ENCODE measurements at regions not wholly inside any gene's neighbourhood (a gene's known extent, or its start where the extent isn't known, plus 50 kb on each side); places are given as distances from the start of the nearest gene placed in this dataset.
"Not testable (repeated sequence)": the region's sequence is repeated elsewhere in the genome, so short reads cannot be mapped to it uniquely, and the experiment has no call there.

GRCh38 chrX:109880629-109881028 is 122.3 kb upstream of the TMEM164 start:
- no peak for DNase-seq

DNA sequence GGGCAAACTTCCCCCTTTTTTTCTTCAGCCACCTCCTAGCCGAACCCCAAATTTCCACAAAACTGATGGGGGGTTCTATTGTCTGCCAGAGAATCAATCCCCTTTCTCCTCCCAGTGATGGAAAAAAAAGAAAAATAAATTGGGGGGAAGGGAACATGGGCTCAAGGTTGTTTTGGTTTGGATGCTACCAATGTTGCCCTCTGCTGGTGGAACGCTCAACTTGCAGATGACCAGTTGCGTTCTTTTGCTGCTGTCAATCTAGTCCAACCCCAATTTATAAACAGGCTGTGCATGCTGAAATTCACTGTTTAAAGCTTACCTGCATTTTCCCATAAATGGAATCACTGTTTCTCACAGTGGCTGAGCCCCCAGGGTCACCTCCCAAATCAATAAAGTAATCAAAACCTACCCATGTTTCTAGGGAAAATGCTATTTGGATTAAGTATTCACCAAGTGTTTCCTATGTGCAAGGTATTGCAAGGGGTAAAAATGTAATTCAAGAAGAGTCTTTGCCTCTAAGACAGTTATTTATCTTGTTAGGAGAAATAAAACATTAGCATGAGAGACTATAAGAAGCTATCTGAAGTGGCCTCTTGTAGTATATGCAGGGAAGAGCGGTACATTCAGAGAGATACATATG is 116.7 kb upstream of the TMEM164 start:
- no peak for DNase-seq

DNA sequence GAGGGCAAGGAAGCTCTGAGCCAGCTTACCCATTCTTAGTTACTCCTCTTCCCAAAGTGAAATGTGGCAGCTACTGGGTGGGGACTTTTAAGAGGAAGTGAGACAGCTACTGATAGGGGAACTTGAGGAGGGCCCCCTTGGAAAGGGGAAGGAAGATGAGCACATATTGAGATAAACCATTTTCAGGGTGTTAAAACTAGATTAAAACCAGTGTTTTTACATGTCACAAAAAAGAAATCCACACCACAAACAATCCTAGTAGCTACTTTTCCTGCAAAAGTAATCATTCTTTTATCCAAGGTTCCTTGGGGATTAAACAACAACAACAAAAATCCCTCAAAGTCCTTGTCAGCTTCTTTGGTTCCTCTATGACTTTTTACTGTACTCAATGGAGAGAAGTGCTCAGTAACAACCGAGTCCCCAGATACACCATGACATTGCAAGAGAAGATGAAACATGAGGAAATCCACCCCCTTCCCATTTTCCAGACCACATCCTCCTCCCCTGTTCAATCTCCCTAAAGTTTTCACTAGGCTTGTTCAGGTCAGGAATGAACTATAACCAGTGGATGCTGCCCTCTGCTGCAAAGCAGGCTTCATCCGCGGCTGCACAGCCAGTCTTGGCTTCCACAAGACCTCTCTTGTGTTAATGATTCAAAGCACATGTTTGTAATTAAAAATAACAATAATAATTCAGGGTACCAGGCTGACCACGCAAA is 113.5 kb upstream of the TMEM164 start:
- peak in 1 of 2 donors; percentile 14 for DNase-seq

DNA sequence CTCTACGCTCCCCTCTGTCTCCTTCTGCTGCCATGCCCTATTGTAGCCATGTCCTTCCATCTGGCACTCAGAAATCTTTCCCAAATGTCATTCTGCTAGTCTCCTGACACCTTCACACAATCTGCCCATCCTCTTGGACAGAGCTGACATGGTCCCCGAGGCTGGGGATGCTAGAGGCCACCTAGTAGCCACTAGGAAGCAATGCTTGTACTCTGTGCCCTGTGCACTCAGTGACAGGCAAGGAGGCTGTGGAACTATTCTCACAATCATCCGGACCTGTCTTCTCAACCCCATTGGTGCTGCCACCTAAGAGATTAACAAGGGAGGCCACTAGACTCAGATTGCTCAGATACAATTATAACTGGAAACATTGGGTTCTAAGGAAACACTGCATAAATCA is 112.6 kb upstream of the TMEM164 start:
- DNase-seq = no peak

GRCh38 chrX:109890910-109891502 is 111.9 kb upstream of the TMEM164 start:
- peak; percentile 3 to 6 for DNase-seq

DNA sequence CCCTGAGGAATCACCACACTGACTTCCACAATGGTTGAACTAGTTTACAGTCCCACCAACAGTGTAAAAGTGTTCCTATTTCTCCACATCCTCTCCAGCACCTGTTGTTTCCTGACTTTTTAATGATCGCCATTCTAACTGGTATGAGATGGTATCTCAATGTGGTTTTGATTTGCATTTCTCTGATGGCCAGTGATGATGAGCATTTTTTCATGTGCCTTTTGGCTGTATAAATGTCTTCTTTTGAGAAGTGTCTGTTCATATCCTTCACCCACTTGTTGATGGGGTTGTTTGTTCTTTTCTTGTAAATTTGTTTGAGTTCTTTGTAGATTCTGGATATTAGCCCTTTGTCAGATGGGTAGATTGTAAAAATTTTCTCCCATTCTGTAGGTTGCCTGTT is 106.9 kb upstream of the TMEM164 start:
- DNase-seq = not testable (repeated sequence)

- no peak for DNase-seq
These were observed 100.2 kb upstream of the TMEM164 start for GRCh38 chrX:109902665-109903064.

GRCh38 chrX:109911046-109911445 is 91.9 kb upstream of the TMEM164 start:
- DNase-seq = no peak

DNA sequence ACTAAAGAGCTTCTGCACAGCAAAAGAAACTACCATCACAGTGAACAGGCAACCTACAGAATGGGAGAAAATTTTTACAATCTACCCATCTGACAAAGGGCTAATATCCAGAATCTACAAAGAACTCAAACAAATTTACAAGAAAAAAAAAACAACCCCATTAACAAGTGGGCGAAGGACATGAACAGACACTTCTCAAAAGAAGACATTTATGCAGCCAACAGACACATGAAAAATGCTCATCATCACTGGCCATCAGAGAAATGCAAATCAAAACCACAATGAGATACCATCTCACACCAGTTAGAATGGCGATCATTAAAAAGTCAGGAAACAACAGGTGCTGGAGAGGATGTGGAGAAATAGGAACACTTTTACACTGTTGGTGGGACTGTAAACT is 89.9 kb upstream of the TMEM164 start:
- not testable (repeated sequence) for DNase-seq

GRCh38 chrX:109914114-109914849 is 88.6 kb upstream of the TMEM164 start:
- no peak for DNase-seq

DNA sequence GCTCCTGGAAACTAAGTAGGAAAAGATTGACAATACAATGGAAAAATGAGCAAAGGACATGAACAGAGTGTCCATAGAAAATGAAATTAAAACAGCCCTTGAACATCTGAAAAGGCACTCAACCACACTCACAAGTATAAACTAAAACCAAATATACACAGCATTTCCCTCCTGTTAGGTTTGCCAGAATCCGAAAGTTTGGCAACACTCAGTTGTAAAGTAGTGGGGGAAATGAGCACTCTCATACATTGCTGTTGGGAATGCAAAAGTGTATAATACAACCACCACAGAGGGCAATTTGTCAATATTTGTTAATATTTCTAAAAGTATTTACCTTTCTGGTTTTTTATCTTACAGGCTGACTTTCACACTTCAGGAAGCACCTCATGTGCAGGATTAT is 84.2 kb upstream of the TMEM164 start:
- no peak for DNase-seq

- no peak for DNase-seq
These were observed 82.6 kb upstream of the TMEM164 start for GRCh38 chrX:109920325-109920724.

DNA sequence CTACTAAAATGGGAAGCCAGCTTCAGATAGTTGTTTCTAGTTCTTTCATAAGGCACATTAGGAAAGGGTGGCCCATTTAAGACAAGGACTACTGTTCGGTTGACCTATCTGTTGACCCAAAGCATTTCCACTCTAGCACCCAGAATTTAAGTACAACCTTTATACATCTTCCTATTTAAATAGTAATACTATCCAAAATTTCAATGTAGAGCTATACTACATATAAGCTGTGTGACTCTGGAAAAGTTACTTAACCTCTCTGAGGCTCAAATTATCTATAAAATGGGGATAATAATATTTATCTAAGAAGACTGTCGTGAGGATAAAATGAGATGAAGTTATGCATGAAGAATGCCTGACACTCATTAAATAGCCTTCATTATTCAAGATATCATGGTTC is 82.0 kb upstream of the TMEM164 start:
- no peak for DNase-seq

DNA sequence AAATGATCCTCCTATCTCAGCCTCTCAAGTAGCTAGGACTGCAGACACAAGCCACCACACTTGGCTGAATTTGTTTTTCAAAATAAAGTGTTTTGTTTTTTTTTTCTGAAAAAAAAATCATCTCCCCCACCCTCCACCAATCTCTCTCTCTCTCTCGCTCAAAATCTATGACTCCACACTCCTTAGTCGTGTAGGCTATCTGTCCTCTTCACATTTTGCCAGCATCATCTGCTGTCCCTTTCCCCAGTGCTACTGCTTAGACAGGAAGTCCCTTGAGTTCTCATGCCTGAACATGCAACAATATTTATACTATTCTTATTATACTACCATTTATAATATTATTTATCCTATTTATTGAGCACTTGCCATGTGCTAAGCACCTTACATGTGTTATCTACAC is 80.7 kb upstream of the TMEM164 start:
- no peak for DNase-seq

DNA sequence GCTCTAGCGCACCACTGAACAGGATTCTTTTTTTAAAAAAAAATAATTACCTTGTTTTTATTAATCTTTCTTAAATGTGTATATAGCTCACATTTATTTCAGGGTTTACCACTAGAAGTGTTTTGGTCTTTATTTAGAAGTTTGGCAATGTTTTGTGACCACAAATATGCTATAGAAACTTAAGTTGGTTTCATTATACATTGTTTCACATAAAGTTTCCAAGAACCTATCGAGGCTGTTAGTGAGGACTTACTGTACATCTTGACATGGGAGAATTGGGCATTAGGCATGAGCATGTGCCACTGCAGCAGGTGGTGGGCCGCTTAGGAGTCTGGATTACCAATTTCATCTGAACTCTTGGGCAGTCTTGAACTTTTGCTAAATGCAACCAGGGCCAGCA is 77.9 kb upstream of the TMEM164 start:
- DNase-seq = not testable (repeated sequence)

GRCh38 chrX:109925656-109926055 is 77.3 kb upstream of the TMEM164 start:
- DNase-seq = no peak

- no peak for DNase-seq
These were observed 76.8 kb upstream of the TMEM164 start for GRCh38 chrX:109926118-109926517.

DNA sequence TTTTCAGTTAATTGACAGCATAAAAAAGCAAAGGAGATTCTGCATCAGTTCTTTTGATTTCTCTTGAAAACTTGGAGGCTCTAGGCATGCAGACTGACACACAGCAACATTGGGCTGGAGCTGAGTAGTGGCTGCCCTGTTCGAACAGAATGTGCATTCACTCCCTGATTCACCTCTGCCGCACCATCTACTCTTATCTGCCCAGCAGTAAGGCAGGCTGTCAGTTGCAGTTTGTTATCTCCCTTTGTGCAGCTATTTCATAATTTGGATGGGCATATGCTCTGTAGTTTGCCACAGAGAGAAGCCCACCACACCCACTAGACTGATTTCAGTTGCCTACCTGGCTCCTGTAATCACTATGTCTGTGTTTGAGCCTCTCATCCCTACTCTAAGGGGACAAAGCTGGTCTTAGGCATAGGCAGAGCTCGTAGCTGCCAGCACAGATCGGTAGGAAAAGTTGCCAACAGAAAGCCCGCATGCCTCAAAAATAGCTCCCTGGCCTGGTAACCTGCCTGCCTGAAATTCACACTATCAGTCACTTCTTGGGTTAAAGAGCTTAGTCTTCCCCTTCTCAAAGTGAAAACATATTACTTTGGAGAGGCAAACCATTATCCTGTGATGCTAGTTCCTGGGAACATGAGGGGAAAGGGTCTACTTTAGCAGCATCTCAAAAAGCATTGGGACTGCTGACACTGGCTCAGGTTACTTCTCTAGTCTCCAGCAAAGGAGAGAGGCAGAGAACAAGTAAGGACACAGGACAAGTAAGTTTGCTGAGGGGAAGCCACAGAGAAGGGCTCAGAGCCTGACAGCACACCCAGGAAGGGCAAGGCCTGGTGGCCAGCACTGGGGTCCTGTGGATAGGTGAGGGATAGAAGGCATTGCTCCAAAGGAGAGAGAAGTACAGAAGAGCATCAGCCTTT is 75.9 kb upstream of the TMEM164 start:
- DNase-seq = no peak

DNA sequence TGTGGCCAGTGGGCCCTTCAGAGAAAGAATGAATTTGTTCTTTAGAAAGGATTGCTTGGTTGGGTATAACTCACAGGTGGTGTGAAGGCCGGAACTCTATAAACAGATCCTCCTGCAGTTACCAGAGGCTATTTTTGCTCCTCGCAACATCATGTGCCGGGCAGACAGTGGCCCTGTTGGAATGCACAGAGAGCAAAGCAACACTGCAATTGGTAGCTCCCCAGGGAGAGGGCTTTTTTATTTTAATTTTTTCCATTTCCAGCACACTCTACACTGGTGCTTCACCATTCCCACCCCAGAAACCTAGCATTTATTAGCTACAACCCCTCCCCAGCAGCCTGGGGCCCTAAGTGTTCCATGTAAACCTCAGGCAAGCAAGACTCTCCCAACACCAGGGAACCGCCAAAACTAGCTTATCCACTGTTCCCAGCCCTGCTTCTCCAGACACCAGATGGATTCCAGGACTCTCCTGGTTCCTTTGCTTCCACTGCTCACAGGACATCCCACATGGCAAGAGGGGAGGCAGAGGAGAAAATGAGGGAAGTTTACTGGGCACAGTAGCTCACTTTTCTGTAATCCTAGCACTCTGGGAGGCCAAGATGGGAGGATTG is 75.1 kb upstream of the TMEM164 start:
- DNase-seq = no peak

GRCh38 chrX:109928596-109929335 is 74.1 kb upstream of the TMEM164 start:
- DNase-seq = no peak

DNA sequence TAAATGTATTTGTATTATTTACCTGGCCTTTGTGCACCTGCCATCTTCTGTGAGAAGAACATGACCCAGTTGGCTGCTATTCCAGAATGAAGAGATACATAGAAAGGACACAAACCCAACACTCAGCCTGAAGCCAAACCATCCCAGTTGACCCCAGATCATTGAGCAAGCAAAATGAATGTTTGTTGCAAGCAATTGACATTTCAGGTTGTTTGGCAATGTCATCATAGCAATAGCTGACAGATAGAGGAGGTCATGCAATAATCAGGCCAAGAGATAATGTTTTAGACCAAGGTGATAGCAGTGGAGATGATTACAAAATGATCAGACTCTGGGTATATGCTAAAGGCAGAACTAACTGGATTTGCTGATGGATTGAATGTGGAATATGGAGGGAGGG is 71.2 kb upstream of the TMEM164 start:
- DNase-seq = no peak

All from hippocampal formation (tissue), 2 donors.